WTC11 (cell line): ENCODE measurements at regions not wholly inside any gene's neighbourhood (a gene's known extent, or its start where the extent isn't known, plus 50 kb on each side); places are given as distances from the start of the nearest gene placed in this dataset.

Experiments used
- CREM ChIP-seq: sonication (generic); formaldehyde crosslinking; IDR thresholded peaks from 2 replicates; pipeline ENCODE4 v1.8.1; 2022; ENCODE audit warnings: mild to moderate bottlenecking, missing genetic modification reagents, moderate library complexity
- CTCF ChIP-seq: fragments of 200-600 bp; IDR thresholded peaks from 2 replicates; pipeline ENCODE4 v1.8.0; 2022; ENCODE audit warnings: antibody characterized with exemption
- MAX ChIP-seq: sonication (generic); formaldehyde crosslinking; IDR thresholded peaks from 2 replicates; pipeline ENCODE4 v1.8.0; 2022; ENCODE audit warnings: mild to moderate bottlenecking, missing genetic modification reagents
- NR2C2 ChIP-seq: sonication (generic); formaldehyde crosslinking; IDR thresholded peaks from 2 replicates; pipeline ENCODE4 v1.8.0; 2022; ENCODE audit warnings: mild to moderate bottlenecking, missing genetic modification reagents
- ZBTB21 ChIP-seq: sonication (generic); formaldehyde crosslinking; IDR thresholded peaks from 2 replicates; pipeline ENCODE4 v1.8.1; 2023; ENCODE audit warnings: mild to moderate bottlenecking, missing genetic modification reagents, borderline replicate concordance

GRCh38 chr4:79181190-79181589, 144.7 kb downstream of the NAA11 start:
- TF ChIP-seq ZBTB21 (CRISPR knock-in tag) (no peak), MAX (no peak), CTCF (no peak), NR2C2 (no peak), CREM (CRISPR knock-in tag) (no peak)
